Chondrocyte (in vitro differentiated cells): ENCODE measurements at regions not wholly inside any gene's neighbourhood (a gene's known extent, or its start where the extent isn't known, plus 50 kb on each side); places are given as distances from the start of the nearest gene placed in this dataset.

Source experiments
- DNase-seq: peaks from one replicate; pipeline ENCODE4 v3.0.0; 2021; ENCODE audit warnings: mixed read lengths, low spot score
- H3K27ac Mint-ChIP-seq: one replicate; pipeline ENCODE4 v1.8.0; 2021; ENCODE audit warnings: mild to moderate bottlenecking, moderate library complexity, mixed read lengths; ENCODE audit not compliant: unreplicated experiment
- H3K27me3 Mint-ChIP-seq: 2 replicates; pipeline ENCODE4 v1.8.0; 2021; ENCODE audit warnings: low read depth, mixed read lengths
- H3K36me3 Mint-ChIP-seq: 2 replicates; pipeline ENCODE4 v1.8.0; 2021; ENCODE audit warnings: low read depth, mixed read lengths
- H3K4me1 Mint-ChIP-seq: 2 replicates; pipeline ENCODE4 v1.8.0; 2021; ENCODE audit warnings: low read depth, mild to moderate bottlenecking, mixed read lengths
- H3K4me3 Mint-ChIP-seq: one replicate; pipeline ENCODE4 v1.8.0; 2021; ENCODE audit warnings: mild to moderate bottlenecking, moderate library complexity, mixed read lengths; ENCODE audit not compliant: unreplicated experiment
- H3K9me3 Mint-ChIP-seq: 2 replicates; pipeline ENCODE4 v1.8.0; 2021; ENCODE audit warnings: low read depth, mixed read lengths
- TF ChIP-seq, protein P1 (sequence below): fragments of 200-600 bp; sonication (generic); IDR thresholded peaks from 2 replicates; pipeline ENCODE4 v1.5.0; 2021; ENCODE audit warnings: antibody characterized with exemption, mild to moderate bottlenecking, moderate library complexity

DNA sequence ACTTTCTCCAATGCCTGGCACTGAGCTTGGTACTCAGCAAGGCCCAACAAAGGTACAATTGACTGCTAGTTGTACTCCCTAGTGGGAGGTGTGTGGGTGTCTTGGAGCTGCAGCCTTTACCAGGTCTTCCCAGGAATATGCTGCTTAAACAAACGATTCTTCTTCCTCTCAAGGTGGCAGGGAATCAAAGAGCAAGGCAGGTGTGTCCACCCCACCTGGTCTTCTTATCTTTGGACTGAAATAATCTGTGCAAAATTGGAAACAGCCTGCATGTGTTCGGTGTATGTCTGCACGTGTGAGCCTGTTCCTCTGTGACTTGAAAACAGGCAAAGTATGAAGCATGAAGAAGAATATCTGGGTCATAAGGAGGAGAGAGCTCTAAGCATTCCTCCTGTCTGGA is 235.3 kb downstream of the PTTG2 start:
- Mint-ChIP-seq H3K27ac (no peak overlapping the region), H3K9me3 (peaks cover 10% of the 10 kb centered on the region), H3K36me3 (peaks cover 2% of the 10 kb centered on the region), H3K4me1 (peaks cover 15% of the 10 kb centered on the region), H3K4me3 (no peak overlapping the region), H3K27me3 (peaks cover 1% of the 10 kb centered on the region)
- no peak for DNase-seq
- TF ChIP-seq, protein P1, sequence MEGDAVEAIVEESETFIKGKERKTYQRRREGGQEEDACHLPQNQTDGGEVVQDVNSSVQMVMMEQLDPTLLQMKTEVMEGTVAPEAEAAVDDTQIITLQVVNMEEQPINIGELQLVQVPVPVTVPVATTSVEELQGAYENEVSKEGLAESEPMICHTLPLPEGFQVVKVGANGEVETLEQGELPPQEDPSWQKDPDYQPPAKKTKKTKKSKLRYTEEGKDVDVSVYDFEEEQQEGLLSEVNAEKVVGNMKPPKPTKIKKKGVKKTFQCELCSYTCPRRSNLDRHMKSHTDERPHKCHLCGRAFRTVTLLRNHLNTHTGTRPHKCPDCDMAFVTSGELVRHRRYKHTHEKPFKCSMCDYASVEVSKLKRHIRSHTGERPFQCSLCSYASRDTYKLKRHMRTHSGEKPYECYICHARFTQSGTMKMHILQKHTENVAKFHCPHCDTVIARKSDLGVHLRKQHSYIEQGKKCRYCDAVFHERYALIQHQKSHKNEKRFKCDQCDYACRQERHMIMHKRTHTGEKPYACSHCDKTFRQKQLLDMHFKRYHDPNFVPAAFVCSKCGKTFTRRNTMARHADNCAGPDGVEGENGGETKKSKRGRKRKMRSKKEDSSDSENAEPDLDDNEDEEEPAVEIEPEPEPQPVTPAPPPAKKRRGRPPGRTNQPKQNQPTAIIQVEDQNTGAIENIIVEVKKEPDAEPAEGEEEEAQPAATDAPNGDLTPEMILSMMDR: no peak

DNA sequence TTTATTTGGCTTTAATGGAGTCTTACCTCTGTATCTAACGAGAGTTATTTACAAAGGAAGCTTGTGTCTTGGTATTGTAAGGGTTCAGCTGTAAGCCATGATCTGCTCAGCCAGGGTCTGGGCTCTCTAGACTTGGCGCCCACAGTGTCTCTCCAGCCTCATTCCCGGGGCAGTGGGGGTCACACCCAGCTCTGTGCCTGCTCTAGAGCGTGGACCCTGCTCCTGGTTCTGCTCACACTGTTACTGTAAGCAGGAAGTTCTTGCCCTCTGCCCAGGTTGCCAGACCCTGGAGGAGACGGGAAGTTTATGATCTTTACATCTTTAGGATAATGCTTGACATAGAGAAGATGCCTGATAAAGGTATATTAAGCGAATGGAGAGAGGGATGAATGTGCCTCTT is 235.7 kb downstream of the PTTG2 start:
- DNase-seq: no peak
- H3K4me1 Mint-ChIP-seq: peaks cover 11% of the 10 kb centered on the region
- H3K36me3 Mint-ChIP-seq: peaks cover 2% of the 10 kb centered on the region
- no peak overlapping the region for H3K4me3 Mint-ChIP-seq
- TF ChIP-seq, protein P1: no peak
- peaks cover 10% of the 10 kb centered on the region for H3K9me3 Mint-ChIP-seq
- peaks cover 1% of the 10 kb centered on the region for H3K27me3 Mint-ChIP-seq
- no peak overlapping the region for H3K27ac Mint-ChIP-seq

DNA sequence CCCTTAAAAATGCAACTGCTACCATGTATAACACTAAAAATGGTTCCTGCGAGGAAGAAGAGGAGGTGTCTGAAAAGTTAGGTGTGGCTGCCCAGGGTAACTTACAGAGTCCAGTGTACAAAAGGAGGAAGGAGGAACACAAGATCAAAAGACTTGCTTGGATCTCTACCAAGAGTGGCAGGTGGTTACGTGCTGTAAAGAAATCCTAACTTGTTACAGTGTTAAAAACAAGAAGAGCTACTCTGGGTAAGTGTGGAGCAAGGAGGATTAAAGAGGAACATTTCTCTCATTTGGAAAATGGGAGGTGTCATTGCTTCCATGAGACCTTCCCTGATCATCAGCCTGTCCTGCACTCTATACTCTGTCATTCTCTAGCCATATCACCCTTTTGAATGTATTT is 242.0 kb downstream of the PTTG2 start:
- no peak for DNase-seq
- no peak overlapping the region for H3K27ac Mint-ChIP-seq
- peaks cover 1% of the 10 kb centered on the region for H3K27me3 Mint-ChIP-seq
- H3K4me3 Mint-ChIP-seq: no peak overlapping the region
- peaks cover 6% of the 10 kb centered on the region for H3K9me3 Mint-ChIP-seq
- TF ChIP-seq, protein P1: no peak
- no peaks in the 10 kb centered on the region for H3K4me1 Mint-ChIP-seq
- peaks cover 4% of the 10 kb centered on the region for H3K36me3 Mint-ChIP-seq

DNA sequence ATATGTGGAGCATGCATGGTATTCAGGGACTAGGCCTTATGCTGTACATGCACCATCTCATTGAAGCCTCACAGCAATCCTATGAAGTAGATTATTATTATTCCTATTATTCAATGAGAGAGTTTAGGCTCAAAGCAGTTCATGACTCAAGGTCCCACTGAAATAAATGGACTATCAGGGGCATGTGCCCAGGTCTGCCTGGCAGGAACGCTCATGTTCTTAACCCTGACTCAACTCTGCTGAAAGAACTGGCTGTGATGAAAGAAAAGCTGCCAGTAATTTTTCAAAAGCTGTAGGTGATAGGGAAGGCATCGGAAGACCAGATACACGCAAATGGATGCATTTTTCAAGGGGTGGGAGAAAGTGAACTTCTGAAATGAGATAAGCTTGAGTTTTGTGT is 243.4 kb downstream of the PTTG2 start:
- Mint-ChIP-seq H3K4me1 (no peaks in the 10 kb centered on the region), H3K27ac (no peak overlapping the region), H3K4me3 (no peak overlapping the region), H3K36me3 (peaks cover 6% of the 10 kb centered on the region), H3K9me3 (peaks cover 11% of the 10 kb centered on the region), H3K27me3 (peaks cover 1% of the 10 kb centered on the region)
- no peak for DNase-seq
- TF ChIP-seq, protein P1: no peak

DNA sequence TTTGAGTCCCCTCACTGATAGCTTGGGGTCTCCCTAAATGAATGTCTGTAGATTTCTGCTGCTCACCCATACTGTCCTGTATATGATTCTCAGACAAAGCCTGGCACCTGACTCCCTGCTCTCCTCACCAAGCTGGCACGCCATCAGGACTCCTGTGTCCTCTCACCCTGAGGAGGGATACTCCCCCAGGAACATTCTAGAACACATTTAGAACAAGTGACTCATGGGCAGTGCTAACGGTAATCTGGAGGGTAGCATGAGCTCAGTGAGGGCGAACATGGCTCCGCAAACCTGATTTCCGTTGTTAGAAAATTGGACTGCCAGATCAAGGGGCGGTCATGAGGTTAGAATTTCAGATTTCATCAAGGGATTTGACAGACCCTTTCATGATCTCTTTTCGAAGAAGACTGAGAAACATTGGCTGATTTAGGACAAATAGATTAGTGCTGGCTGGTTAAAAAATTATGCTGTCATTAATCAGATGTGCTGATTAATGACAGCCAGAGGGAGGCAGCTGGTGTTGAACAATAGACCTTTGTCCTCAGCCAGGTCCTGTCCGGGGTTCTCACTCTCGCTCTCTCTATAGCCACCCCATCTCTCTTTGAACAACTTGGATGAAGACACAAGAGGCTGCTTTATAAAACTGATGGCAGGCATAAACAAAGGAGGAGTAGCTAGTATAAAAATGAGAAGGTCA is 244.3 kb downstream of the PTTG2 start:
- Mint-ChIP-seq H3K4me1 (no peaks in the 10 kb centered on the region), H3K27ac (no peak overlapping the region), H3K9me3 (peaks cover 11% of the 10 kb centered on the region), H3K27me3 (no peaks in the 10 kb centered on the region), H3K4me3 (no peak overlapping the region), H3K36me3 (peaks cover 5% of the 10 kb centered on the region)
- TF ChIP-seq, protein P1: no peak
- no peak for DNase-seq
